ENCODE measurements at regions not wholly inside any gene's neighbourhood (a gene's known extent, or its start where the extent isn't known, plus 50 kb on each side); places are given as distances from the start of the nearest gene placed in this dataset.

GRCh38 chr20:11843289-11843688, 74.4 kb upstream of the BTBD3 start:
- no peak for TF ChIP-seq CTCF (IDR thresholded peaks at IDR 0.05; ENCODE audit: unreplicated experiment in 3 of 3)
- peaks cover 5% of the 10 kb centered on the region for H3K27me3 Mint-ChIP-seq (ENCODE audit: low read depth)
- peaks cover 15% of the 10 kb centered on the region for H3K4me1 Mint-ChIP-seq

GRCh38 chr20:11844691-11845090, 73.0 kb upstream of the BTBD3 start:
- Mint-ChIP-seq H3K9me3 (no peaks in the 10 kb centered on the region), H3K27me3 (ENCODE audit: low read depth) (peaks cover 5% of the 10 kb centered on the region), H3K4me3 (no peak overlapping the region), H3K36me3 (ENCODE audit: low read depth) (no peaks in the 10 kb centered on the region), H3K4me1 (peaks cover 29% of the 10 kb centered on the region), H3K27ac (peak overlapping the region in 1 of 3 experiments; percentile 23)
- no peak for TF ChIP-seq CTCF (IDR thresholded peaks at IDR 0.05; ENCODE audit: unreplicated experiment in 3 of 3)

More at GRCh38 chr20:11843289-11843688, 74.4 kb upstream of the BTBD3 start:
- Mint-ChIP-seq H3K27ac (no peak overlapping the region), H3K4me3 (no peak overlapping the region), H3K36me3 (ENCODE audit: low read depth) (no peaks in the 10 kb centered on the region), H3K9me3 (no peaks in the 10 kb centered on the region)

- no peaks in the 10 kb centered on the region for H3K9me3 Mint-ChIP-seq
- H3K36me3 Mint-ChIP-seq (ENCODE audit: low read depth): no peaks in the 10 kb centered on the region
- peaks cover 34% of the 10 kb centered on the region for H3K4me1 Mint-ChIP-seq
- H3K4me3 Mint-ChIP-seq: no peak overlapping the region
- no peak for TF ChIP-seq CTCF (IDR thresholded peaks at IDR 0.05; ENCODE audit: unreplicated experiment in 3 of 3)
- peak overlapping the region in 1 of 3 experiments; percentile 23 for H3K27ac Mint-ChIP-seq
- peaks cover 5% of the 10 kb centered on the region for H3K27me3 Mint-ChIP-seq (ENCODE audit: low read depth)
These were observed 72.4 kb upstream of the BTBD3 start for GRCh38 chr20:11845340-11845739.

- no peaks in the 10 kb centered on the region for H3K9me3 Mint-ChIP-seq
- no peak for TF ChIP-seq CTCF (IDR thresholded peaks at IDR 0.05; ENCODE audit: unreplicated experiment in 3 of 3)
- H3K36me3 Mint-ChIP-seq (ENCODE audit: low read depth): no peaks in the 10 kb centered on the region
- peaks cover 5% of the 10 kb centered on the region for H3K27me3 Mint-ChIP-seq (ENCODE audit: low read depth)
- no peak overlapping the region for H3K4me3 Mint-ChIP-seq
- peaks cover 42% of the 10 kb centered on the region for H3K4me1 Mint-ChIP-seq
- H3K27ac Mint-ChIP-seq: no peak overlapping the region
These were observed 71.6 kb upstream of the BTBD3 start for GRCh38 chr20:11846131-11846530.

- Mint-ChIP-seq H3K36me3 (ENCODE audit: low read depth) (no peaks in the 10 kb centered on the region), H3K4me3 (no peak overlapping the region), H3K27me3 (ENCODE audit: low read depth) (peaks cover 5% of the 10 kb centered on the region), H3K27ac (no peak overlapping the region), H3K9me3 (no peaks in the 10 kb centered on the region), H3K4me1 (peaks cover 42% of the 10 kb centered on the region)
- no peak for TF ChIP-seq CTCF (IDR thresholded peaks at IDR 0.05; ENCODE audit: unreplicated experiment in 3 of 3)
These were observed 69.9 kb upstream of the BTBD3 start for GRCh38 chr20:11847827-11848226.

GRCh38 chr20:11849270-11849915, 68.3 kb upstream of the BTBD3 start:
- TF ChIP-seq CTCF (IDR thresholded peaks at IDR 0.05; ENCODE audit: unreplicated experiment in 3 of 3): no peak
- H3K27me3 Mint-ChIP-seq (ENCODE audit: low read depth): peaks cover 3% of the 10 kb centered on the region
- no peaks in the 10 kb centered on the region for H3K9me3 Mint-ChIP-seq
- H3K27ac Mint-ChIP-seq: peak overlapping the region in 2 of 3 experiments; percentile 4 to 31
- H3K36me3 Mint-ChIP-seq (ENCODE audit: low read depth): no peaks in the 10 kb centered on the region
- peak overlapping the region in 1 of 3 experiments; percentile 10 for H3K4me3 Mint-ChIP-seq
- H3K4me1 Mint-ChIP-seq: peaks cover 39% of the 10 kb centered on the region

Data from nephron (organoid).